Tibial artery (tissue), 4 donors: ENCODE measurements at regions not wholly inside any gene's neighbourhood (a gene's known extent, or its start where the extent isn't known, plus 50 kb on each side); places are given as distances from the start of the nearest gene placed in this dataset.

ENCODE experiments used
- DNase-seq, 2 donors: peaks; one replicate each; pipeline ENCODE4 v3.0.0-alpha.2; 2019
- H3K27ac ChIP-seq, 2 donors: fragments of 200-600 bp; sonication (generic) in 1 of 2; 1 replicate in 1 of 2; 2 replicates in 1 of 2; pipeline ENCODE4 v1.5.1; 2018 to 2019; ENCODE audit warnings: mild to moderate bottlenecking in 1 of 2
- H3K27me3 ChIP-seq, 2 donors: fragments of 200-600 bp; sonication (generic) in 1 of 2; one replicate each; pipeline versions ENCODE4 v1.5.1 to v1.6.0; 2016 to 2019
- H3K36me3 ChIP-seq, 3 donors: fragments of 200-600 bp; sonication (generic) in 2 of 3; one replicate each; pipeline ENCODE4 v1.5.1; 2016 to 2019; ENCODE audit warnings: mild to moderate bottlenecking in 2 of 3
- H3K4me1 ChIP-seq, 4 donors: fragments of 200-600 bp; sonication (generic) in 2 of 4; 1 replicate in 3 of 4; 2 replicates in 1 of 4; pipeline ENCODE4 v1.5.1; 2016 to 2019
- H3K4me3 ChIP-seq, 2 donors: fragments of 200-600 bp; sonication (generic) in 1 of 2; 1 replicate in 1 of 2; 2 replicates in 1 of 2; pipeline ENCODE4 v1.5.1; 2018 to 2019; ENCODE audit warnings: mild to moderate bottlenecking in 2 of 2
- H3K9me3 ChIP-seq, 3 donors: fragments of 200-600 bp; sonication (generic) in 1 of 3; one replicate each; pipeline ENCODE4 v1.5.1; 2016 to 2019
- CTCF ChIP-seq, 2 experiments: fragments of 200-600 bp in 1 of 2; fragments of 450-650 bp in 1 of 2; IDR thresholded peaks; one replicate each; pipeline ENCODE4 v1.5.1; 2017 to 2019; ENCODE audit warnings: antibody characterized with exemption in 2 of 2, mild to moderate bottlenecking in 1 of 2, moderate library complexity in 1 of 2
- intact Hi-C: fragments of 100-400 bp; cut with DNase I; formaldehyde crosslinking; loops from one replicate; pipeline ENCODE4 v1.15.0; 2023; ENCODE audit warnings: low total_unique reads

GRCh38 chr12:91594715-91595114 lies 412.1 kb upstream of the DCN start:
- intact Hi-C loops, result no loop called here
- no peak for DNase-seq
- TF ChIP-seq CTCF (IDR thresholded peaks at IDR 0.05), result no peak
- no peak overlapping the region for H3K27ac ChIP-seq
- no peaks in the 10 kb centered on the region for H3K27me3 ChIP-seq
- H3K9me3 ChIP-seq, result no peaks in the 10 kb centered on the region
- no peak overlapping the region for H3K4me3 ChIP-seq
- H3K36me3 ChIP-seq, result no peaks in the 10 kb centered on the region
- H3K4me1 ChIP-seq, result no peaks in the 10 kb centered on the region

- no peak for TF ChIP-seq CTCF (IDR thresholded peaks at IDR 0.05)
- H3K4me1 ChIP-seq, result no peaks in the 10 kb centered on the region
- no peaks in the 10 kb centered on the region for H3K9me3 ChIP-seq
Observed at GRCh38 chr12:91591639-91591987, 409.0 kb upstream of the DCN start.

GRCh38 chr12:91590966-91591638 lies 408.5 kb upstream of the DCN start:
- no peak for TF ChIP-seq CTCF (IDR thresholded peaks at IDR 0.05)
- Histone ChIP-seq H3K27me3 (no peaks in the 10 kb centered on the region), H3K4me1 (no peaks in the 10 kb centered on the region), H3K9me3 (no peaks in the 10 kb centered on the region), H3K36me3 (no peaks in the 10 kb centered on the region), H3K4me3 (no peak overlapping the region), H3K27ac (no peak overlapping the region)
- no peak for DNase-seq
- intact Hi-C loops, result no loop called here

More at GRCh38 chr12:91591639-91591987, 409.0 kb upstream of the DCN start:
- Histone ChIP-seq H3K27me3 (no peaks in the 10 kb centered on the region), H3K4me3 (no peak overlapping the region), H3K27ac (no peak overlapping the region), H3K36me3 (no peaks in the 10 kb centered on the region)
- intact Hi-C loops, result no loop called here
- no peak for DNase-seq

GRCh38 chr12:91588874-91589454 lies 406.3 kb upstream of the DCN start:
- Histone ChIP-seq H3K27me3 (no peaks in the 10 kb centered on the region), H3K27ac (no peak overlapping the region), H3K9me3 (no peaks in the 10 kb centered on the region), H3K36me3 (no peaks in the 10 kb centered on the region), H3K4me1 (no peaks in the 10 kb centered on the region), H3K4me3 (no peak overlapping the region)
- intact Hi-C loops, result no loop called here
- TF ChIP-seq CTCF (IDR thresholded peaks at IDR 0.05), result no peak
- DNase-seq, result no peak

GRCh38 chr12:91586015-91586414 lies 403.4 kb upstream of the DCN start:
- Histone ChIP-seq H3K4me1 (no peaks in the 10 kb centered on the region), H3K27ac (no peak overlapping the region), H3K9me3 (no peaks in the 10 kb centered on the region), H3K4me3 (no peak overlapping the region), H3K36me3 (no peaks in the 10 kb centered on the region), H3K27me3 (no peaks in the 10 kb centered on the region)
- no peak for DNase-seq
- no peak for TF ChIP-seq CTCF (IDR thresholded peaks at IDR 0.05)
- intact Hi-C loops, result no loop called here
